Endothelial cell of umbilical vein (primary cell): ENCODE measurements at regions not wholly inside any gene's neighbourhood (a gene's known extent, or its start where the extent isn't known, plus 50 kb on each side); places are given as distances from the start of the nearest gene placed in this dataset.

Source experiments
- BruUV-seq: library from RNA; stranded (reverse); fragments of 400-500 nt; replicated peaks from 2 replicates; lab custom pipeline; 2021; lab: Mats Ljungman, UMichigan
- CTCF ChIA-PET: fragments of 300-600, 350-600 bp; sonication (Branson Sonifier 250); formaldehyde crosslinking; loops from one replicate; lab custom pipeline; 2021; ENCODE audit warnings: antibody characterized with exemption, inconsistent platforms; lab: Charles Lee
- POLR2A ChIA-PET: fragments of 300-600, 350-600 bp; sonication (Branson Sonifier 250); formaldehyde crosslinking; loops from one replicate; lab custom pipeline; 2021; ENCODE audit warnings: antibody characterized with exemption, inconsistent platforms; lab: Charles Lee
- DNase-seq: peaks from one replicate; pipeline ENCODE4 v3.0.0-alpha.2; 2011; ENCODE audit warnings: low read depth, low spot score
- FAIRE-seq: peaks from 2 replicates; lab custom pipeline; 2011; peaks lifted over from hg19 to GRCh38; lab: Jason Lieb, UNC
- H2AFZ ChIP-seq: 2 replicates; pipeline ENCODE4 v1.6.0; 2012; ENCODE audit warnings: low read depth, low read length, control low read depth, inconsistent platforms
- H3K27ac ChIP-seq: 2 replicates; pipeline ENCODE4 v1.5.1; 2011; ENCODE audit warnings: low read depth, mild to moderate bottlenecking, control low read depth, low read length, moderate library complexity; ENCODE audit not compliant: insufficient read depth
- H3K27me3 ChIP-seq, 2 experiments: 2 replicates each; pipeline versions ENCODE4 v1.6.0 to v1.6.1; 2011; ENCODE audit warnings: low read length in 2 of 2, mixed read lengths in 1 of 2; ENCODE audit not compliant: control insufficient read depth in 2 of 2, insufficient read depth in 2 of 2
- H3K36me3 ChIP-seq, 2 experiments: 2 replicates in 1 of 2; 3 replicates in 1 of 2; pipeline ENCODE4 v1.5.1; 2011; ENCODE audit warnings: low read length in 2 of 2, mild to moderate bottlenecking in 1 of 2, moderate library complexity in 1 of 2; ENCODE audit not compliant: control insufficient read depth in 2 of 2, insufficient read depth in 2 of 2; ENCODE audit errors: extremely low read depth in 1 of 2
- H3K4me1 ChIP-seq: 3 replicates; pipeline ENCODE4 v1.5.1; 2011; ENCODE audit warnings: mild to moderate bottlenecking, low read length; ENCODE audit not compliant: control insufficient read depth, insufficient read depth; ENCODE audit errors: extremely low read depth
- H3K4me2 ChIP-seq: 2 replicates; pipeline ENCODE4 v1.6.1; 2011; ENCODE audit warnings: low read length, control low read depth, mixed read lengths; ENCODE audit not compliant: insufficient read depth
- H3K4me3 ChIP-seq, 3 experiments: fragments of 200-600 bp in 1 of 3; sonication (generic), shearing (Covaris generic) in 1 of 3; replicated peaks in 1 of 3; 2 replicates each; pipeline ENCODE4 v1.5.1; 2011 to 2016; ENCODE audit warnings: control low read depth in 3 of 3, low read length in 3 of 3, mild to moderate bottlenecking in 2 of 3, inconsistent platforms in 1 of 3, low read depth in 1 of 3, moderate library complexity in 1 of 3; ENCODE audit not compliant: insufficient read depth in 1 of 3
- H3K79me2 ChIP-seq: 2 replicates; pipeline ENCODE4 v1.6.0; 2012; ENCODE audit warnings: low read length, inconsistent platforms; ENCODE audit not compliant: control insufficient read depth, insufficient read depth
- H3K9ac ChIP-seq: replicated peaks from 2 replicates; pipeline ENCODE3; 2011; ENCODE audit warnings: low read length, control low read depth; ENCODE audit not compliant: insufficient read depth; ENCODE audit errors: extremely low read depth
- H3K9me1 ChIP-seq: replicated peaks from 3 replicates; pipeline ENCODE4 v1.6.0; 2011; ENCODE audit warnings: mild to moderate bottlenecking, low read length; ENCODE audit not compliant: control insufficient read depth, insufficient read depth; ENCODE audit errors: extremely low read depth
- H3K9me3 ChIP-seq: replicated peaks from 2 replicates; pipeline ENCODE4 v1.5.1; 2012; ENCODE audit warnings: low read length, inconsistent platforms; ENCODE audit not compliant: control insufficient read depth, insufficient read depth
- H4K20me1 ChIP-seq: replicated peaks from 2 replicates; pipeline ENCODE3; 2011; ENCODE audit warnings: mild to moderate bottlenecking, low read length; ENCODE audit not compliant: control insufficient read depth, insufficient read depth; ENCODE audit errors: extremely low read depth
- CTCF ChIP-seq, 2 donors: IDR thresholded peaks; 1 replicate in 1 of 2; 2 replicates in 1 of 2; pipeline ENCODE4 v1.5.1; 2011; ENCODE audit warnings: low read length in 2 of 2, mild to moderate bottlenecking in 2 of 2, moderate library complexity in 2 of 2, control low read depth in 1 of 2, inconsistent platforms in 1 of 2, low read depth in 1 of 2; ENCODE audit not compliant: insufficient read depth in 1 of 2; ENCODE audit errors: extremely low read depth in 1 of 2
- EZH2 ChIP-seq: IDR thresholded peaks from 2 replicates; pipeline ENCODE4 v1.6.1; 2012; ENCODE audit warnings: borderline replicate concordance, low read depth, mild to moderate bottlenecking, moderate library complexity, low read length, inconsistent platforms; ENCODE audit not compliant: severe bottlenecking
- FOS ChIP-seq: IDR thresholded peaks from 2 replicates; pipeline ENCODE4 v1.6.1; 2011; ENCODE audit warnings: mild to moderate bottlenecking, low read length, moderate library complexity, borderline replicate concordance; ENCODE audit not compliant: insufficient read depth
- GATA2 ChIP-seq: IDR thresholded peaks from 2 replicates; pipeline ENCODE4 v1.7.0; 2011; ENCODE audit warnings: low read depth, mild to moderate bottlenecking, moderate library complexity, mixed read lengths, low read length; ENCODE audit not compliant: insufficient read length, insufficient read depth
- JUN ChIP-seq: IDR thresholded peaks from 2 replicates; pipeline ENCODE4 v1.6.1; 2011; ENCODE audit warnings: borderline replicate concordance, low read depth; ENCODE audit not compliant: insufficient read length, insufficient read depth
- MAX ChIP-seq: IDR thresholded peaks from 2 replicates; pipeline ENCODE4 v1.6.1; 2011; ENCODE audit not compliant: insufficient read depth, insufficient read length
- MYC ChIP-seq: IDR thresholded peaks from one replicate; pipeline ENCODE4 v1.6.1; 2011; ENCODE audit warnings: mild to moderate bottlenecking, low read depth, low read length
- POLR2A ChIP-seq: IDR thresholded peaks from 2 replicates; pipeline ENCODE4 v1.6.1; 2012; ENCODE audit warnings: low read depth, mild to moderate bottlenecking, control low read depth, low read length
- POLR2AphosphoS5 ChIP-seq: IDR thresholded peaks from 2 replicates; pipeline ENCODE4 v1.6.1; 2012; ENCODE audit warnings: low read depth, mild to moderate bottlenecking, control low read depth, low read length, moderate library complexity; ENCODE audit not compliant: insufficient read depth
- dilution Hi-C: fragments of 300-500 bp; cut with MboI; formaldehyde crosslinking; loops from one replicate; pipeline ENCODE4 v1.15.0; 2019; ENCODE audit warnings: low sequenced_read_pairs; ENCODE audit not compliant: extremely low pct_ligation_motif_present
- intact Hi-C: fragments of 100-400 bp; cut with micrococcal nuclease; formaldehyde crosslinking; loops from one replicate; pipeline ENCODE4 v1.10.0; 2022

GRCh38 chr20:19090332-19090731 is 122.1 kb upstream of the SLC24A3 start:
- dilution Hi-C loops: no loop called here
- POLR2A ChIA-PET: no interaction called here
- no peak for FAIRE-seq

More at GRCh38 chr20:19090332-19090731, 122.1 kb upstream of the SLC24A3 start:
- Histone ChIP-seq H3K9me3 (peaks cover 2% of the 10 kb centered on the region), H3K27ac (no peak overlapping the region), H3K4me1 (no peaks in the 10 kb centered on the region), H3K36me3 (no peaks in the 10 kb centered on the region), H4K20me1 (no peaks in the 10 kb centered on the region), H3K27me3 (no peaks in the 10 kb centered on the region), H3K4me2 (no peak overlapping the region), H3K9me1 (no peaks in the 10 kb centered on the region), H3K4me3 (no peak overlapping the region), H3K9ac (no peak overlapping the region), H3K79me2 (no peaks in the 10 kb centered on the region), H2AFZ (no peak overlapping the region)
- intact Hi-C loops: no loop called here
- CTCF ChIA-PET: no interaction called here
- BruUV-seq: no TSS peak
- TF ChIP-seq POLR2A (no peak), CTCF (IDR thresholded peaks at IDR 0.05; ENCODE audit: extremely low read depth in 1 of 2, insufficient read depth in 1 of 2, low read depth in 1 of 2, low read length in 2 of 2) (no peak), GATA2 (no peak), POLR2AphosphoS5 (no peak), EZH2 (no peak), MYC (no peak), FOS (no peak), JUN (no peak), MAX (no peak)
- DNase-seq: no peak
